DND-41 (cell line): ENCODE measurements at regions not wholly inside any gene's neighbourhood (a gene's known extent, or its start where the extent isn't known, plus 50 kb on each side); places are given as distances from the start of the nearest gene placed in this dataset.

Experiments
- ATAC-seq: fragments of 200-7000 bp; cut with Tn5 transposase; 3 replicates; pipeline ENCODE4 v1.9.1; 2021; ENCODE audit warnings: low read depth; ENCODE audit not compliant: insufficient read depth
- DNase-seq: peaks from one replicate; pipeline ENCODE4 v3.0.0-alpha.2; 2020
- H2AFZ ChIP-seq: 2 replicates; pipeline ENCODE4 v1.6.0; 2012; ENCODE audit warnings: low read depth, low read length
- H3K27ac ChIP-seq: 2 replicates; pipeline ENCODE4 v1.5.1; 2012; ENCODE audit warnings: low read length, inconsistent platforms
- H3K27me3 ChIP-seq: fragments of 200-600 bp; sonication (generic); 2 replicates; pipeline ENCODE4 v1.6.0; 2012; ENCODE audit warnings: low read length, mild to moderate bottlenecking, inconsistent platforms; ENCODE audit not compliant: insufficient read depth, poor library complexity
- H3K36me3 ChIP-seq: 2 replicates; pipeline ENCODE4 v1.5.1; 2012; ENCODE audit warnings: low read length, inconsistent platforms; ENCODE audit not compliant: insufficient read depth
- H3K4me1 ChIP-seq: 2 replicates; pipeline ENCODE4 v1.5.1; 2012; ENCODE audit warnings: mild to moderate bottlenecking, low read length; ENCODE audit not compliant: insufficient read depth
- H3K4me2 ChIP-seq: 2 replicates; pipeline ENCODE4 v1.6.0; 2012; ENCODE audit warnings: mild to moderate bottlenecking, moderate library complexity, low read length, inconsistent platforms; ENCODE audit not compliant: insufficient read depth
- H3K4me3 ChIP-seq, 2 experiments: fragments of 200-600 bp in 1 of 2; shearing (Covaris generic) in 1 of 2; 2 replicates each; pipeline ENCODE4 v1.5.1; 2012 to 2016; ENCODE audit warnings: inconsistent platforms in 2 of 2, low read length in 2 of 2, mild to moderate bottlenecking in 2 of 2, low read depth in 1 of 2, moderate library complexity in 1 of 2
- H3K79me2 ChIP-seq: 2 replicates; pipeline ENCODE4 v1.6.0; 2012; ENCODE audit warnings: low read length, inconsistent platforms; ENCODE audit not compliant: insufficient read depth
- H3K9ac ChIP-seq: 2 replicates; pipeline ENCODE4 v1.6.0; 2012; ENCODE audit warnings: low read depth, mild to moderate bottlenecking, inconsistent platforms, low read length, moderate library complexity
- H3K9me3 ChIP-seq: 2 replicates; pipeline ENCODE4 v1.5.1; 2012; ENCODE audit warnings: low read length, moderate library complexity, mild to moderate bottlenecking, inconsistent platforms; ENCODE audit not compliant: insufficient read depth, severe bottlenecking
- H4K20me1 ChIP-seq: 2 replicates; pipeline ENCODE4 v1.6.0; 2012; ENCODE audit warnings: low read length; ENCODE audit not compliant: insufficient read depth
- CTCF ChIP-seq: IDR thresholded peaks from 2 replicates; pipeline ENCODE4 v1.5.1; 2012; ENCODE audit warnings: borderline replicate concordance, low read length, moderate library complexity, mild to moderate bottlenecking; ENCODE audit not compliant: poor library complexity, severe bottlenecking; ENCODE audit errors: extremely low read depth
- EZH2 ChIP-seq: IDR thresholded peaks from 3 replicates; pipeline ENCODE4 v1.6.1; 2012; ENCODE audit warnings: borderline replicate concordance, low read depth, mild to moderate bottlenecking, moderate library complexity, low read length, inconsistent platforms; ENCODE audit not compliant: severe bottlenecking

- TF ChIP-seq CTCF: no peak
- TF ChIP-seq EZH2: no peak
- Histone ChIP-seq H3K4me3 (no peak overlapping the region), H3K4me1 (no peaks in the 10 kb centered on the region), H3K36me3 (no peaks in the 10 kb centered on the region), H3K9ac (no peak overlapping the region), H2AFZ (no peak overlapping the region), H3K79me2 (no peaks in the 10 kb centered on the region), H3K27ac (no peak overlapping the region), H3K27me3 (no peaks in the 10 kb centered on the region), H3K9me3 (no peaks in the 10 kb centered on the region), H3K4me2 (no peak overlapping the region), H4K20me1 (no peaks in the 10 kb centered on the region)
- no peak for ATAC-seq
- DNase-seq: no peak
Observed at GRCh38 chr2:118588850-118589249, 258.6 kb downstream of the EN1 start.

GRCh38 chr2:118586312-118586711 is 261.1 kb downstream of the EN1 start:
- DNase-seq (no peak), ATAC-seq (no peak)
- H4K20me1 ChIP-seq: no peaks in the 10 kb centered on the region
- H2AFZ ChIP-seq: no peak overlapping the region
- TF ChIP-seq EZH2 (no peak), CTCF (no peak)
- no peak overlapping the region for H3K27ac ChIP-seq
- no peak overlapping the region for H3K9ac ChIP-seq
- no peaks in the 10 kb centered on the region for H3K4me1 ChIP-seq
- no peak overlapping the region for H3K4me3 ChIP-seq
- no peaks in the 10 kb centered on the region for H3K27me3 ChIP-seq
- no peak overlapping the region for H3K4me2 ChIP-seq
- H3K36me3 ChIP-seq: no peaks in the 10 kb centered on the region
- no peaks in the 10 kb centered on the region for H3K79me2 ChIP-seq
- H3K9me3 ChIP-seq: no peaks in the 10 kb centered on the region

- Histone ChIP-seq H3K4me2 (no peak overlapping the region), H3K9me3 (no peaks in the 10 kb centered on the region), H3K36me3 (no peaks in the 10 kb centered on the region), H3K27me3 (no peaks in the 10 kb centered on the region), H3K9ac (no peak overlapping the region), H2AFZ (no peak overlapping the region), H3K4me3 (no peak overlapping the region), H4K20me1 (no peaks in the 10 kb centered on the region), H3K4me1 (no peaks in the 10 kb centered on the region), H3K79me2 (no peaks in the 10 kb centered on the region), H3K27ac (no peak overlapping the region)
- DNase-seq: no peak
- no peak for TF ChIP-seq EZH2
- no peak for TF ChIP-seq CTCF
- ATAC-seq: no peak
Observed at GRCh38 chr2:118584877-118585276, 262.6 kb downstream of the EN1 start.

GRCh38 chr2:118584062-118584749 is 263.2 kb downstream of the EN1 start:
- Histone ChIP-seq H2AFZ (no peak overlapping the region), H3K4me1 (no peaks in the 10 kb centered on the region), H3K4me2 (no peak overlapping the region), H3K27me3 (no peaks in the 10 kb centered on the region), H3K9ac (no peak overlapping the region), H4K20me1 (no peaks in the 10 kb centered on the region), H3K27ac (no peak overlapping the region), H3K4me3 (no peak overlapping the region), H3K36me3 (no peaks in the 10 kb centered on the region), H3K9me3 (no peaks in the 10 kb centered on the region), H3K79me2 (no peaks in the 10 kb centered on the region)
- no peak for TF ChIP-seq CTCF
- no peak for TF ChIP-seq EZH2
- DNase-seq: no peak
- ATAC-seq: no peak
